Peyer's patch (tissue), 4 donors: ENCODE measurements at regions not wholly inside any gene's neighbourhood (a gene's known extent, or its start where the extent isn't known, plus 50 kb on each side); places are given as distances from the start of the nearest gene placed in this dataset.

Experiments
- DNase-seq, 3 donors: peaks; one replicate each; pipeline ENCODE4 v3.0.0-alpha.2; 2017 to 2019
- H3K27ac ChIP-seq, 4 donors: fragments of 200-600 bp; sonication (generic); one replicate each; pipeline ENCODE4 v1.5.1; 2016 to 2019
- H3K27me3 ChIP-seq, 2 donors: fragments of 200-600 bp; sonication (generic); one replicate each; pipeline ENCODE4 v1.5.1; 2019
- H3K36me3 ChIP-seq, 3 donors: fragments of 200-600 bp; sonication (generic); one replicate each; pipeline ENCODE4 v1.5.1; 2016 to 2019
- H3K4me1 ChIP-seq, 4 donors: fragments of 200-600 bp; sonication (generic); one replicate each; pipeline ENCODE4 v1.5.1; 2016 to 2019
- H3K4me3 ChIP-seq, 4 donors: fragments of 200-600 bp; sonication (generic); 1 replicate in 3 of 4; 2 replicates in 1 of 4; pipeline ENCODE4 v1.5.1; 2016 to 2019; ENCODE audit warnings: mild to moderate bottlenecking in 1 of 4
- H3K9me3 ChIP-seq, 4 donors: fragments of 200-600 bp; sonication (generic); one replicate each; pipeline ENCODE4 v1.5.1; 2016 to 2019; ENCODE audit warnings: mild to moderate bottlenecking in 1 of 4
- CTCF ChIP-seq, 6 experiments: fragments of 450-650 bp in 4 of 6; fragments of 200-600 bp in 2 of 6; sonication (generic) in 1 of 6; IDR thresholded peaks; one replicate each; pipeline ENCODE4 v1.5.1; 2017 to 2019; ENCODE audit warnings: antibody characterized with exemption in 6 of 6, mild to moderate bottlenecking in 3 of 6, moderate library complexity in 1 of 6
- POLR2A ChIP-seq, 2 donors: fragments of 450-650 bp; IDR thresholded peaks; one replicate each; pipeline ENCODE4 v1.5.1; 2017; ENCODE audit warnings: antibody characterized with exemption in 2 of 2, mild to moderate bottlenecking in 2 of 2, moderate library complexity in 2 of 2

- H3K4me1 ChIP-seq = no peaks in the 10 kb centered on the region
- TF ChIP-seq CTCF (IDR thresholded peaks at IDR 0.05) (no peak), POLR2A (IDR thresholded peaks at IDR 0.05) (no peak)
- H3K9me3 ChIP-seq = no peaks in the 10 kb centered on the region
- no peaks in the 10 kb centered on the region for H3K36me3 ChIP-seq
- no peak overlapping the region for H3K27ac ChIP-seq
- H3K27me3 ChIP-seq = no peaks in the 10 kb centered on the region
- no peak overlapping the region for H3K4me3 ChIP-seq
- DNase-seq = no peak
These were observed 99.9 kb upstream of the NABP1 start for GRCh38 chr2:191578031-191578430.

- Histone ChIP-seq H3K27ac (no peak overlapping the region), H3K4me1 (no peaks in the 10 kb centered on the region), H3K27me3 (no peaks in the 10 kb centered on the region), H3K9me3 (no peaks in the 10 kb centered on the region), H3K4me3 (no peak overlapping the region), H3K36me3 (no peaks in the 10 kb centered on the region)
- no peak for DNase-seq
- no peak for TF ChIP-seq CTCF (IDR thresholded peaks at IDR 0.05)
- TF ChIP-seq POLR2A (IDR thresholded peaks at IDR 0.05) = no peak
These were observed 97.4 kb upstream of the NABP1 start for GRCh38 chr2:191580581-191580980.

- H3K4me1 ChIP-seq = no peaks in the 10 kb centered on the region
- H3K27ac ChIP-seq = no peak overlapping the region
- H3K36me3 ChIP-seq = no peaks in the 10 kb centered on the region
- no peak overlapping the region for H3K4me3 ChIP-seq
- H3K27me3 ChIP-seq = no peaks in the 10 kb centered on the region
- TF ChIP-seq CTCF (IDR thresholded peaks at IDR 0.05) = no peak
- TF ChIP-seq POLR2A (IDR thresholded peaks at IDR 0.05) = no peak
- no peaks in the 10 kb centered on the region for H3K9me3 ChIP-seq
- no peak for DNase-seq
These were observed 96.9 kb upstream of the NABP1 start for GRCh38 chr2:191581003-191581402.

- no peak overlapping the region for H3K4me3 ChIP-seq
- H3K9me3 ChIP-seq = no peaks in the 10 kb centered on the region
- no peaks in the 10 kb centered on the region for H3K27me3 ChIP-seq
- H3K4me1 ChIP-seq = no peaks in the 10 kb centered on the region
- no peaks in the 10 kb centered on the region for H3K36me3 ChIP-seq
- TF ChIP-seq CTCF (IDR thresholded peaks at IDR 0.05) = no peak
- TF ChIP-seq POLR2A (IDR thresholded peaks at IDR 0.05) = no peak
- no peak for DNase-seq
- no peak overlapping the region for H3K27ac ChIP-seq
These were observed 95.6 kb upstream of the NABP1 start for GRCh38 chr2:191582355-191582754.

- Histone ChIP-seq H3K27me3 (no peaks in the 10 kb centered on the region), H3K27ac (no peak overlapping the region), H3K9me3 (no peaks in the 10 kb centered on the region), H3K36me3 (no peaks in the 10 kb centered on the region), H3K4me3 (no peak overlapping the region), H3K4me1 (no peaks in the 10 kb centered on the region)
- no peak for TF ChIP-seq POLR2A (IDR thresholded peaks at IDR 0.05)
- TF ChIP-seq CTCF (IDR thresholded peaks at IDR 0.05) = no peak
- no peak for DNase-seq
These were observed 86.9 kb upstream of the NABP1 start for GRCh38 chr2:191591025-191591424.
